GM18951 (cell line): ENCODE measurements at regions not wholly inside any gene's neighbourhood (a gene's known extent, or its start where the extent isn't known, plus 50 kb on each side); places are given as distances from the start of the nearest gene placed in this dataset.

Source experiments
- POLR2A ChIP-seq: IDR thresholded peaks from 4 replicates; pipeline ENCODE4 v1.6.1; 2011; ENCODE audit warnings: mild to moderate bottlenecking; ENCODE audit not compliant: insufficient read length, insufficient read depth; ENCODE audit errors: extremely low read depth
- in situ Hi-C: fragments of 300-500 bp; cut with MboI; formaldehyde crosslinking; loops from one replicate; pipeline ENCODE4 v1.12.0; 2022; ENCODE audit warnings: low sequenced_read_pairs, mixed read lengths, inconsistent platforms; ENCODE audit not compliant: unreplicated experiment

- TF ChIP-seq POLR2A, result no peak
- in situ Hi-C loops, result no loop called here
Measured at GRCh38 chr11:112310848-112311247, 50.2 kb upstream of the PLET1 start.

DNA sequence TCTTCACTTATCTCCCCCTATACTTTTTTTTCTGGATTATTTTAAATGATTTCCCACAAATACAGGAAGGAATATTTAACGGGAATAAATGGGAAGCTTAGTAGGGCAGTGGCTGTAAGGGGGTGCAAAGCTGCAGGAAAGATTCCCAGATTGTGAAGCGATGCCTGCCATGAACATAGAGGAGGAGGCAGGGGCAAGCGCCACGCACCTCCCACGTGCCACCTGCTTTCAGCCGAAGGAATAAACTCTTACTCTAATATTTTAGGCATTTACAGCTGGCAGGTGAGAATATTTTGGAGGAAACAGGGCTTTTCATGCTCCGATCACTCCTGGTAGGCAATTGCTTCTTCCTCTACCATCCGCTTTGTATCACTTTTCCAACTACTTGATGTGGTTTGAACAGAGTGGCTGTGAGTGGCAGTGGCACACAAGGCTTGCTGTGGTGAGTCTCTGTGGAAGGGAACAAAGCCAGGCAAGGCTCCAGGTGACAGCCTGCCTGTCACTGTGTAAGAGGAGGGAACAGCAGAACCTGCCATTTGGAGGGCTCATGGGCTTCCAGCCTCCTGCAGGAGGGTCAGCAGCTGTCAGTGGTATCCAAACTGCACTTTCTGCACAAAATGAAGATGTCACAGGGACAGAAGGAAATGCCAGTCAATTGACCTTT, 54.5 kb upstream of the PLET1 start:
- in situ Hi-C loops, result no loop called here
- TF ChIP-seq POLR2A, result no peak

GRCh38 chr11:112315861-112316739, 55.4 kb upstream of the PLET1 start:
- in situ Hi-C loops, result no loop called here
- TF ChIP-seq POLR2A, result no peak

DNA sequence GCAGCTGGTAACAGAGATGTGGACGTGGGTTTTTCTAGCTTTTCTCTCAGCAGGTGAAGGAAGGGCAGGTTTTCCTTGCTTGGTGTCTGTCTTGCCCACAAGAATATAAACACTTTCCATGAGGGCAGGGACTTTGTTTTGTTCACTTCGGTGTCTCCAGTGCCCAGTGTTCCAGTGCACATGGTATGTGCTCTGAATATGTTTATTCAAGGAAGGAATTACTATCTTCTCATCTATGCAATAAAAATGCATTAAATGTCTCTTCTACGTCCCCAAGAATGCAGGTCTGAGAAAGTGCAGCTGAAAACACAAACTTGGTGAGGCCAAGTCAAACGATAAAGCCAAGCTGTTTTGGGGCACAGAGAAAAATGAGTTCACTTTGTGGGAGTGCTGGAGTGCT, 56.3 kb upstream of the PLET1 start:
- TF ChIP-seq POLR2A, result no peak

DNA sequence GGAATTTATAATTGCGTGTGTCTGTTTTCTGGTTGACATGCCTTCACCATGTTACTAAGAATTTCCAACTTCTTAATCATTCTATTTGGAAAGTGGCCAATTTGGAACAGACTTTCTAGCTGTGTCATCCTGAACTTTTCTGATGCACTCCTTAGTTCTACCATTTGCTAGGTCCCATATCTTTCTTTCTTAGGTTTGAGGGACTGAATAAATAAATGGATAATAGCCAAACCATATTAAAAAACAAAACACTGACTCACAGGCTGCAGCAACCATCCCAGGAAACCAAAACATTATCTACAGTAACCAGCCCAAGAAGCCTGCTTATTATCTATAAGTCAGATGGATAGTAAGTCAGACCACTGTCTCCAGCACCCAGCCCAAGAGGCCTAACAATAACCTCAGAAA, 57.5 kb upstream of the PLET1 start:
- no peak for TF ChIP-seq POLR2A
- in situ Hi-C loops, result no loop called here

More for the DNA sequence above, 56.3 kb upstream of the PLET1 start:
- in situ Hi-C loops, result no loop called here

- in situ Hi-C loops, result no loop called here
Measured at GRCh38 chr11:112318661-112319060, 58.0 kb upstream of the PLET1 start.

GRCh38 chr11:112320668-112321067, 60.0 kb upstream of the PLET1 start:
- no peak for TF ChIP-seq POLR2A
- in situ Hi-C loops, result no loop called here

More at GRCh38 chr11:112318661-112319060, 58.0 kb upstream of the PLET1 start:
- TF ChIP-seq POLR2A, result no peak

DNA sequence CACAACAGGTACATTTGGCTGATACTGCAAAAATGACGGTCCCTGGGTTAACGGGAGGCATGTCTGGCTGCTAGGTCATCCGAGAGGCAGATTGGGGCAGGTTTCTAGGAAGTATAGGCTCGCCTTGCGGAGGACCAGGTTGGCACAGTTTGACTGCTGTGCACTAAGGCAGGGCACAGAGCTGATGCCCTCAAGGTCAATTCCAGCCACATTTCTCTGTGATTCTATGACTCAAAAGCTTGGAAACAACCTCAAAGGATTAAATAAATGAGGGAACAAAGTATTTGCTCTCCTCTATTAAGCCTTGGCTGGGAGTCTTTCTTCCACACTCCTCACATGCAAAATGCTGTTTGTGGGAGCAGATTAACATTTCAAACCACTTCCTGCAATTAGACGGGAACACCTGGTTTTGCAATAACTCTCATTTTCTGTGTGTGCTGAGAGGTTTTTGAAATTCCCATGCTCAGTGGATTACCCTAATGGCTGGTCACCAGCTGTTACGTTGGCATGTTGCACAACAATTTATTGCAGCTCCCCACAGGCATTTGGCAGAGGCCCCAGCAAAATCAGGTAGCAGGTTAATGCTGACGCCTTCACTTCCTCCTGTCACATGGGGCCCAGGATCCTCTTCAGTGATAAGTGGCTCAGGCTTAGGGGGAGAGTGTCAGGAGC, 61.0 kb upstream of the PLET1 start:
- in situ Hi-C loops, result no loop called here
- no peak for TF ChIP-seq POLR2A

GRCh38 chr11:112322173-112322790, 61.6 kb upstream of the PLET1 start:
- in situ Hi-C loops, result no loop called here
- no peak for TF ChIP-seq POLR2A

GRCh38 chr11:112334381-112334780, 73.7 kb upstream of the PLET1 start:
- in situ Hi-C loops, result no loop called here
- TF ChIP-seq POLR2A, result no peak

GRCh38 chr11:112336356-112336886, 75.8 kb upstream of the PLET1 start:
- in situ Hi-C loops, result no loop called here
- no peak for TF ChIP-seq POLR2A

DNA sequence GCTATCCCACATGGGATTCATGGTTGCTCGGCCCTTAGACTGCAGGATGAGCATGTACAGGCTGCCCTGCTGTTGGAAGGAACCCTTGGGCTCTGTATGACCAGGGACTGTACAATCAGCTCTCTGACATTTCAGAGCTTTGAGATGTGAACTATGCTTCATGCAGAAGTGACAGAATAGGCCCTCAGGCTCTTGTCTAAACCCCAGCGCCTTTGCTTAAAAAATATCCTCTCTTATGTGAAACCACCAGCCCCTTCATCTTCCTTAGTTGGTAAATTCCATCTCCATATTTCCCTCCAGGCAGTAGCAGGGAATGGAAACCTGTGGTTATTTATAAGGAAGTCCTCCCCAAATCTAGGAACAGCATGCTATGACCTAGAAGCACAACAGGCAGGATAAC, 78.9 kb upstream of the PLET1 start:
- in situ Hi-C loops, result no loop called here
- no peak for TF ChIP-seq POLR2A

- in situ Hi-C loops, result no loop called here
- no peak for TF ChIP-seq POLR2A
Measured at GRCh38 chr11:112343368-112344039, 82.8 kb upstream of the PLET1 start.

- in situ Hi-C loops, result no loop called here
- TF ChIP-seq POLR2A, result no peak
Measured at GRCh38 chr11:112344040-112344413, 83.4 kb upstream of the PLET1 start.
